Suprapubic skin (tissue), 3 donors: ENCODE measurements at regions not wholly inside any gene's neighbourhood (a gene's known extent, or its start where the extent isn't known, plus 50 kb on each side); places are given as distances from the start of the nearest gene placed in this dataset.

Experiments
- POLR2A ChIP-seq, 2 donors: fragments of 450-650 bp; IDR thresholded peaks; one replicate each; pipeline ENCODE4 v1.6.1; 2017; ENCODE audit warnings: antibody characterized with exemption in 2 of 2, mild to moderate bottlenecking in 2 of 2, moderate library complexity in 2 of 2
- TF ChIP-seq, protein P1 (sequence below), 2 donors: fragments of 200-600 bp in 1 of 2; fragments of 450-650 bp in 1 of 2; sonication (generic) in 1 of 2; IDR thresholded peaks; one replicate each; pipeline ENCODE4 v1.5.1; 2016 to 2019; ENCODE audit warnings: antibody characterized with exemption in 2 of 2, mild to moderate bottlenecking in 1 of 2, moderate library complexity in 1 of 2

DNA sequence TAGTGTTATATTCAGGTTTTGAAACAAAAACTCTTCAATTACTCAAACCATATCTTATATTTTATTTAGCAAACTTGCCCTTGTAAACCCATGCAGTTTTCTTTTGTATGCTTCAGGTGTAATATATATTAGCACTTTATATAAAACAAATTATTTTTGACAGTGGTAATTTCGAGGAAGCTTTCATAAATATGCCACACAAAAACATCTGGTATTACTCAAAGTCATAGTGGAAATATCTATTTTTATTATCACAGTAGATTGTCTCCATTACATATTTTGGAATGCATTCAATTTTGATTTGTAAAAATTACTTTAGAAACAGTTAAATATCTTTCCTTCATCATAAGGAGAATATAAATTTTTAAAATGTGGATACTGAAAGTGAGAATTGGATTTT is 89.1 kb upstream of the FIBIN start:
- TF ChIP-seq, protein P1, sequence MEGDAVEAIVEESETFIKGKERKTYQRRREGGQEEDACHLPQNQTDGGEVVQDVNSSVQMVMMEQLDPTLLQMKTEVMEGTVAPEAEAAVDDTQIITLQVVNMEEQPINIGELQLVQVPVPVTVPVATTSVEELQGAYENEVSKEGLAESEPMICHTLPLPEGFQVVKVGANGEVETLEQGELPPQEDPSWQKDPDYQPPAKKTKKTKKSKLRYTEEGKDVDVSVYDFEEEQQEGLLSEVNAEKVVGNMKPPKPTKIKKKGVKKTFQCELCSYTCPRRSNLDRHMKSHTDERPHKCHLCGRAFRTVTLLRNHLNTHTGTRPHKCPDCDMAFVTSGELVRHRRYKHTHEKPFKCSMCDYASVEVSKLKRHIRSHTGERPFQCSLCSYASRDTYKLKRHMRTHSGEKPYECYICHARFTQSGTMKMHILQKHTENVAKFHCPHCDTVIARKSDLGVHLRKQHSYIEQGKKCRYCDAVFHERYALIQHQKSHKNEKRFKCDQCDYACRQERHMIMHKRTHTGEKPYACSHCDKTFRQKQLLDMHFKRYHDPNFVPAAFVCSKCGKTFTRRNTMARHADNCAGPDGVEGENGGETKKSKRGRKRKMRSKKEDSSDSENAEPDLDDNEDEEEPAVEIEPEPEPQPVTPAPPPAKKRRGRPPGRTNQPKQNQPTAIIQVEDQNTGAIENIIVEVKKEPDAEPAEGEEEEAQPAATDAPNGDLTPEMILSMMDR (IDR thresholded peaks at IDR 0.05) = no peak
- TF ChIP-seq POLR2A (IDR thresholded peaks at IDR 0.05) = no peak
